ENCODE measurements at regions not wholly inside any gene's neighbourhood (a gene's known extent, or its start where the extent isn't known, plus 50 kb on each side); places are given as distances from the start of the nearest gene placed in this dataset.

GRCh38 chr9:551986-552929 is 289.2 kb upstream of the DMRT1 start:
- no peak for DNase-seq

DNA sequence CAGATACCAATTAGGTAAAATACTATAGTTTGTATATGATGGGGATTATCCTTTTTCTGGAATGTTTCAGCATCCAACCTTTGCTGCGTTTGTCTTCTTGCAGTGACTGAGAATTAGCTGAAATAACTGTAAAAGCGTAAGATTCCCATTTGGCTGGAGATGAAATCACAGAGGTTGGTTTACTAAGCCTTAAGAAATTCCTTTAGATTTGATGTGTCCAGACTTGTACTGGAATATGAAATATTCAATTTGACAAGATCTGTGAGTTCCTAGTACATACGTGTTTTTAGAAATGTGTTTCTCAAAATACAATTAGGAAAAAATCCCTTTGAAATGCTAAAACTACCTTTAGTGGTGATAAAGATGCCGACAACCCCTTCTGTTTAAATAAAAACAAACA is 286.0 kb upstream of the DMRT1 start:
- no peak for DNase-seq

DNA sequence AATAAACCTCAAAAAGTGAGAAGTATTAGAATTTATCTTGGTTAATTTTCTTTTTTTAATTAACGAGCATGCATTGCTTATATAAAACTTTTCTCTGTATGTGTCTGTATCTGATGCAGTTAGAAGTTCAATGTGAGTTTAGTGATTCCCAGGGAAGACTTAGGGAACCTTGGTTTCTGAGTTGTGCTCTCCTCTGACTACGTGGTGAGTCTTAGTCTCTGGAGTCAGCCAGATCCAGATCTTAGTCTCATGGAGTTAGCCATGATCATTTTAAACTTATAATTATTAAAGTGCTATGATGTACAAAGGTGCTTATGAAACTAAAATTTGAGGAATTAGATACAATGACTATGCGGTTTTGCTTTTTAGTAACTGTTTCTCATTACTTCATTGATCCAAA is 285.3 kb upstream of the DMRT1 start:
- DNase-seq: no peak

GRCh38 chr9:556675-557074 is 284.8 kb upstream of the DMRT1 start:
- DNase-seq: no peak

GRCh38 chr9:557601-558201 is 283.8 kb upstream of the DMRT1 start:
- DNase-seq: no peak

- DNase-seq: no peak
Observed at GRCh38 chr9:561427-561826, 280.1 kb upstream of the DMRT1 start.

GRCh38 chr9:563200-563599 is 278.3 kb upstream of the DMRT1 start:
- no peak for DNase-seq

DNA sequence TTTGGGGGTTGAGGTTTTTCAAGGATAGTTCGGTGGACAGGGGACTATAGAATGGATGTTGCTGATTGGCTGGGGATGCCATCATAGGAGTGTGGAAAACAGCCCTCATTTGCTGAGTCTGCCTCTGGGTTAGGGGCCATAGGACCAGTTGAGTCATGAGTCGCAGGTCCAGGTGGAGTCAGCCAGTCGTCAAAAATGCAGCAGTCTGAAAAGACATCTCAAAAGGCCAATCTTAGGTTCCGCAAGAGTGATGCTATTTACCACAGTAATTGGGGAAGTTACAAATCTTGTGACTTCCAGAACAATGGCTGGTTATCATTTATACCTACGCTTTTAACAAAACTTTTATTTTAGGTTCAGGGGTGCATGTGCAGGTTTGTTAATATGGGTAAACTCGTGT is 276.0 kb upstream of the DMRT1 start:
- no peak for DNase-seq

DNA sequence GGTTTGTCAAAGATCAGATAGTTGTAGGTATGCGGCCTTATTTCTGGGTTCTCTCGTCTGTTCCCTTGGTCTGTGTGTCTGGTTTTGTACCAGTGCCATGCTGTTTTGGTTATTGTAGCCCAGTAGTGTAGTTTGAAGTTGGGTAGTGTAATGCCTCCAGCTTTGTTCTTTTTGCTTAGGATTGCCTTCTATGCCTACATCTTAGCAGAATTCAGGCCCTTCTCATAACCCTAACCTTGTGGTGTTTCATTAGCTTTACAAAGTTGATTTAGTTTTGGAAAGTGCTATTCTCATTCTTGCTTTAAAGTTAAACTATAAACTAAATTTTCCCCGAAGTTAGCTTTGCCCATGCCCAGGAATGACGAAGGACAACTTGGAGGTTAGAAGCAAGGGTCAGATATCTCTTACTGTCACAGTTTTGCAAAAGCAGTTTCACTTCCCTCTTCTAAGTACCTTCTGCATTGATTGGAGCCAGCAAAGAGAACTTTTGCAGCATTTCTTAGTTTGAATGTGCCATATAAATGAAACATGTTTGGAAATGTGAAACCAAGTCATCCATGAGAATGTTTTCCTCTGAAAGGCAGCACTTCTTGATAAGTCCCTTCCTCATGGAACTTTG is 274.3 kb upstream of the DMRT1 start:
- no peak for DNase-seq

DNA sequence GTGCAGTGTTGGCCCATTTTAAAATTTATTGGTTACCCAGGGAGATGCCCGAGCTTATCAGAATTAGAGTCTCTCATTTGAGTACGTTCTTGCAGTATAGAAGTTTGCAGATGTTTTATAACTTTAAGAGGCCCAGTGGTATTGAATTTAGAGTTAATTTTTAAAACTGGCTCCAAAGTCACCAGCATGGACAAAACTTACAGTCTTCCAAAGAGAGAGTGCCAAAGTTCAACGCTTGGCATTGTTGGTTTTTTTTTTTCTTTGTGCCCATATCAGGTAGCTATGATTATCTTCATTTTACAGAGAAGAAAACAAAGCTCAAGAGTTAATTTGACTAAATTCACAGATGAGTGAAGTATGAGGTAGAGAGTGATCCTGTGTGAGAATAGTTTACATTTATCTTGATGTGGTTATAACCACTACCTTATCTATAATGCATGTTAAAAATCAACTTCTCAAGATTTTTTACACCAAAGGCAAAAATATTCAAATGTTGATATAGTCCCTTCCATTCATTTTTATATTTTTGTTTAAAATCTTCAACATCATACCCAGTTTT is 273.7 kb upstream of the DMRT1 start:
- DNase-seq: no peak

DNA sequence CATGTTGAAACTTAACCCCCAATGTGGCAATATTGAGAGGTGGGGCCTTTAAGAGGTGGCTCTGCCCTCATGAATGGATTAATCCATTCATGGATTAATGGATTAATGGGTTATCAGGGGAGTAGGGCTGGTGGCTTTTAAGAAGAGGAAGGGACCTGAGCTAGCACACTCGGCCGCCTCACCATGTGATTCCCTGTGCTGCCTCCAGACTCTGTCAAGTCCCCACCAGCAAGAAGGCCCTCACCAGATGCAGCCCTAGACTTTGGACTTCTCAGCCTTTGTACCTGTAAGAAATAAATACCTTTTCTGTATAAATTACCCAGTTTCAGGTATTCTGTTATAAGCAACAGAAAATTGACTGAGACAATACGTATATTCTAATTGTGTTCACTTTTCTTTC is 272.2 kb upstream of the DMRT1 start:
- no peak for DNase-seq

DNA sequence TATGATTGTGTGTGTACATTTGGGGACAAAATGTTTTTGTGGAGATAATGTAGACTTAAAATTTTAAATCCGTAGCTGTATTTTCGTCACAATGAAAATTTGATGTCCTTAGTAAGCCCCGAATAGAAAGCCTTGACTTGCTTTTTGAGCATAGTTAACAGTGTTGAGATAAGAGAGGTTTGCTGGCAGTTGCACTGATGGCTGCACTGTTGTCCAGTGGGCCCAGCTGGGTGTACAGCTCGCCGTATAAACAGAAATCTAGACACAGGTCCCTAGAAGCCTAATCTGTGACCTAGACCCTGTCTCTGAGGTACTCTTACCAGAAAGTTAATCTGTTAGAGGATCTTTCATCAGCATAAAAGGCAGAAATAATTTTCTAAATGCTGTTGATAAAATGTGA is 271.3 kb upstream of the DMRT1 start:
- DNase-seq: no peak

DNA sequence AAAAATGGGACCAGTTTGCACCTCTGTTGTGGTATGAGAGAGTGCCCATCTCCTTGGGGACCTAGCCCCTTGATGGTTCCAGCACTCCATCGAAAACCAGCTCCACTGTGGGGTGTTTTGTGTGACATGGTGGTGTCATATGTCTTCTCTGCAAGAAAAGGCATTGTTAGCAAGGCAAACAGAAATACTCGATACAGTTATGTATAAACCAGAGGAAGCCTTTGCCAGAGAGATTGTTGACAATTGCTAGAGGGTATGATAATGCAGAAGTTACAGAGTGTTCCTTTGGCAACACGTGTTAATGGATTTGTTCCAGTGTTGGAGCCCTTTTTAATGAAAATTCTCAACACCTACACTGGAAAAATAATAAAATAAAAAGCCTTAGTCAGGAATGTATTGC is 270.4 kb upstream of the DMRT1 start:
- no peak for DNase-seq

DNA sequence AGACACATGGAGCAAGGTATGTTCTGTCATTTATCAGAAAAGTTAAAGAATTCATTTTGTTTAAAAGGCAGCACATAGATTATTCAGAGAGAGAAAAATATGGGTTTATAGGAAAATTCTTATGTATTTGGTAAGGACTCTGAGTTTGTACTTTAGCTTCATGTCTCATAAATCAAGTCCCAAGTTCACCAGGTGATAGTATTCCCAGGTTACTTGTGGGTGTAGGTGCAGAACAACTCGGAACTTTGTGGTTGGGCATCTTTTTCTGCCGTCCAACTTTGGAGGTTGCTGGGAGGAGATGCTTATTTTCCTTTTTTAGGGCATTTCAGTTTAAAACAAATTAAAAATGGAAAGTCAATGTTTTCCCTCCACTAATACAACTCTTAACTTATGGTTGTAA is 269.8 kb upstream of the DMRT1 start:
- no peak for DNase-seq

DNA sequence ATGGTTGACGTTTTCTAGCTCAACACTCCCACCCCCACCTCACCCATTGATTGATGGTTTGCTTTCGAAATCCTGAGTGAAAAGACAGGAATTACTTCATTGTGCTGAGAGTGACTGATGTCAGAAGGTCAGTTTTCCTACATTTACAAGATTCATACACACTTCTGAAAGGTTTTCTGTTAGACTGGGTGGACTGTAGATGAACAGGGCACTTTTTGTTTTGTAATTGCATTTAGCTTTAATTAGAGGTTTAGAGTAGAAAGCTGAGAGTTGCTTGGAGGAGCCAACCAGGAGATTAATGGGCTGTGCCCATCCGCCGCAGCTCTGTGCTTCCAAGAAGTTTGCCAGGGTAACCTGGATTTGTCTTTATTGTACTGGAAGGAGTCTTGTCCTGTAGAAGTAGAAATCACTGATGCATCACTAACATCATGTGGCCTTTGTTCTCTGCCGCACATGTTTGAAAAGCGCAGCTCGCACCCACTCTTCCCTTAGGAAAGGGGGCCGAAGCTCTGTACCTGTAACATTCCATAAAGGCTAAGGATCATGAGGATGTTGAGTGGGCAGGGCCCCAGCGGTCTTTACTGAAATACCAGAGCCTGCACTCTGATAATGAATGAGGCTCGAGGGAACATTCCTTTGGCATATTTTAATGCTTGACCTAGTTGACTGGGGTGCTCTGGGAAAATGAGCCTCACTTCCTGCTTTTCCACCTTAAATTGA is 267.6 kb upstream of the DMRT1 start:
- no peak for DNase-seq

DNA sequence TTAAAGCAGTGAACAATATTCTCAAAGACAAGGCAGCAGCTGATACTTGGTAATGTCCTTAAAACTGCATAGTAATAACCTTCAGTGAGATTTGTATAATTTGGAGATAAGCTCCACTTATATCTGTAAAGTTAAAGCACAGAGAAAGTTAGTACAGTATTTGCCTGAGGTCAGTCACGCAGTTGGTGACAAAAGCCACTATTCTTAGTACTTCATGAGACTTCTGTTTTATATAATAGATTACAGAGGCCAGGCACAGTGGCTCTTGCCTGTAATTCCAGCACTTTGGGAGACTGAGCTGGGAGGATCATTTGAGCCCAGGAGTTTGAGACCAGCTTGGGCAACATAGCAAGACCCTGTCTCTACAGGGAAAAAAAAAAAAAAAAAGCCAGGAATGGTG is 266.4 kb upstream of the DMRT1 start:
- no peak for DNase-seq

GRCh38 chr9:580652-581342 is 260.7 kb upstream of the DMRT1 start:
- DNase-seq: no peak

GRCh38 chr9:581673-582497 is 259.6 kb upstream of the DMRT1 start:
- DNase-seq: no peak

GRCh38 chr9:582775-583174 is 258.7 kb upstream of the DMRT1 start:
- no peak for DNase-seq

DNA sequence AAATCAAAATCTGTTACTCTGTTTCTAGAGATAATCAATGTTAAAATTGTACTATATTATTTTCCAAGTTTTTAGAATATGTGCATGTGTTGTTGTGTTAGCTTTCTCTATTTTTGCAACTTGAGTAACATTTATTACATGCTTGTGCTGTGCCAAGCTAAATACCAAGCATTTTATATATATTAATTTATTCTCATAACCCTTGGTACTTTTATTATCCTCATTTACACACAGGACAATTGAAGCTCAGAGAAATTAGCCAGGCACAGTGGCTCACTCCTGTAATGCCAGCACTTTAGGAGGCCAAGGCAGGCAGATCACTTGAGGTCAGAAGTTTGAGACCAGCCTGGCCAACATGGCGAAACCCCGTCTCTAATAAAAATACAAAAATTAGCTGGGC is 254.0 kb upstream of the DMRT1 start:
- DNase-seq: no peak

DNA sequence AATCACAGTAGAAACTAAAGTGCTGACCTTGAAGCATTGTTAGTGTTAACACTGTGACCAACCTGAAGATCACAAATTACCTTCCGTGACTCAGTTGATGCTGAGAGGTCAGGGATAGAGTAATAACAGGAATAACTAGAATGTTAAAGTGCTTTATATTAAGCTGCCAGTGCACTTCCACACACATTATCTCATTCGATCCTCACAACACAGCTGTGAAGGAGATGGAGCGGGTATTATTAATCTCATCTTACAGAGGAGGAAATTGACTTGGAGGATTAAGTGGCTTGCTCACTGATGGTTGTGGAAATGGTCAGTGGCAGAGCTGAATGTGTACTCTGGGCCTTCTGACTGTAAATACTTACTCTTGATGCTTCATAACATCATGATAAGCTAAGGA is 252.5 kb upstream of the DMRT1 start:
- no peak for DNase-seq

DNA sequence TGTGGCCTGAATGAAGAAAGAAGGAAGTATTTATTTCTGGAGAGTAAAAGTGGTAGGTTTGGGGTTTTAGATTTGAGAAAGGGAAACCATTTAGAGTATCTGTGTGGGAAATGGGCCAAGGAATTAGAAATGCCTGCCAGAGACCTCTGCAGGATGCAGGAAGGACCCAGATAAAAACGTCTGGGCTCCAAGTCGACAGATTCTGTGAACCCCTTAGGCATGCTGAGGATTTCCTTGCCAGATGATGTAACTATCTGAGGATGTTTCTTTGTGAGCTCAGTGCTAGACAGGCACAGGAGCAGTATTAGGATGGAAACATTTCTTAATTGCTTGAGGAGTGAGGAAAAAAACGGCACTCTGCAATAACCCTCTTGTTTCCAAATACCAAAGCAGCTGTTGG is 251.8 kb upstream of the DMRT1 start:
- DNase-seq: no peak
